ENCODE measurements at regions not wholly inside any gene's neighbourhood (a gene's known extent, or its start where the extent isn't known, plus 50 kb on each side); places are given as distances from the start of the nearest gene placed in this dataset.

GRCh38 chr5:110945874-110946436 is 125.6 kb upstream of the TSLP start:
- no peak overlapping the region for H2AFZ ChIP-seq (ENCODE audit: insufficient read depth, low read depth, low read length, poor library complexity, severe bottlenecking)
- no peaks in the 10 kb centered on the region for H3K79me2 ChIP-seq (ENCODE audit: insufficient read depth, low read length)
- no peak for DNase-seq
- no peaks in the 10 kb centered on the region for H3K36me3 ChIP-seq (replicated peaks in 1 of 2; ENCODE audit: control insufficient read depth in 1 of 2, insufficient read depth in 2 of 2, low read length in 2 of 2)
- H3K4me1 Mint-ChIP-seq = no peaks in the 10 kb centered on the region
- peaks cover 2 to 14% of the 10 kb centered on the region in 2 donors for H3K9me3 ChIP-seq (replicated peaks in 1 of 2; ENCODE audit: control insufficient read depth in 1 of 2, insufficient read depth in 1 of 2, low read length in 2 of 2)
- H3K9ac ChIP-seq (ENCODE audit: insufficient read depth, low read length, poor library complexity, severe bottlenecking) = no peak overlapping the region
- H3K27me3 Mint-ChIP-seq (ENCODE audit: low read depth in 3 of 3) = no peaks in the 10 kb centered on the region
- 100% methylated on average over 3 of the region's 3 CpGs for WGBS (ENCODE audit: insufficient coverage)
- H3K9me3 Mint-ChIP-seq = peaks cover 1 to 12% (median 5%) of the 10 kb centered on the region in 7 donors
- H3K36me3 Mint-ChIP-seq = no peaks in the 10 kb centered on the region
- intact Hi-C loops (cut with micrococcal nuclease) = no loop called here
- H3K27ac ChIP-seq (ENCODE audit: low read depth in 1 of 2, low read length in 2 of 2) = no peak overlapping the region
- H3K4me3 ChIP-seq (replicated peaks in 1 of 3; ENCODE audit: low read depth in 2 of 3, low read length in 3 of 3) = no peak overlapping the region
- H3K4me3 Mint-ChIP-seq = no peak overlapping the region
- H4K20me1 ChIP-seq (ENCODE audit: insufficient read depth, low read length) = no peaks in the 10 kb centered on the region
- H3K4me2 ChIP-seq (replicated peaks; ENCODE audit: extremely low read depth, low read length, poor library complexity, severe bottlenecking) = no peak overlapping the region
- H3K27me3 ChIP-seq (ENCODE audit: control insufficient read depth in 2 of 2, insufficient read depth in 2 of 2, low read length in 2 of 2) = no peaks in the 10 kb centered on the region
- H3K4me1 ChIP-seq (ENCODE audit: control insufficient read depth in 1 of 2, insufficient read depth in 2 of 2, low read length in 2 of 2) = no peaks in the 10 kb centered on the region
- no peak overlapping the region for H3K27ac Mint-ChIP-seq
- no peak for TF ChIP-seq CTCF (IDR thresholded peaks at IDR 0.05)

GRCh38 chr5:110951373-110951791 is 120.1 kb upstream of the TSLP start:
- H3K4me1 ChIP-seq (ENCODE audit: control insufficient read depth in 1 of 2, insufficient read depth in 2 of 2, low read length in 2 of 2) = no peaks in the 10 kb centered on the region
- no peaks in the 10 kb centered on the region for H3K36me3 ChIP-seq (replicated peaks in 1 of 2; ENCODE audit: control insufficient read depth in 1 of 2, insufficient read depth in 2 of 2, low read length in 2 of 2)
- H4K20me1 ChIP-seq (ENCODE audit: insufficient read depth, low read length) = no peaks in the 10 kb centered on the region
- H3K27ac Mint-ChIP-seq = no peak overlapping the region
- WGBS (ENCODE audit: insufficient coverage) = no CpG with 5 or more reads among the region's 2 CpGs
- H3K79me2 ChIP-seq (ENCODE audit: insufficient read depth, low read length) = no peaks in the 10 kb centered on the region
- no peak overlapping the region for H3K4me2 ChIP-seq (replicated peaks; ENCODE audit: extremely low read depth, low read length, poor library complexity, severe bottlenecking)
- no peak overlapping the region for H3K4me3 Mint-ChIP-seq
- no peak for TF ChIP-seq CTCF (IDR thresholded peaks at IDR 0.05)
- intact Hi-C loops (cut with micrococcal nuclease) = no loop called here
- H2AFZ ChIP-seq (ENCODE audit: insufficient read depth, low read depth, low read length, poor library complexity, severe bottlenecking) = no peak overlapping the region
- H3K27me3 Mint-ChIP-seq (ENCODE audit: low read depth in 3 of 3) = no peaks in the 10 kb centered on the region
- no peaks in the 10 kb centered on the region for H3K27me3 ChIP-seq (ENCODE audit: control insufficient read depth in 2 of 2, insufficient read depth in 2 of 2, low read length in 2 of 2)
- H3K36me3 Mint-ChIP-seq = no peaks in the 10 kb centered on the region
- H3K9me3 ChIP-seq (replicated peaks in 1 of 2; ENCODE audit: control insufficient read depth in 1 of 2, insufficient read depth in 1 of 2, low read length in 2 of 2) = peaks cover 11 to 20% of the 10 kb centered on the region in 2 donors
- H3K9ac ChIP-seq (ENCODE audit: insufficient read depth, low read length, poor library complexity, severe bottlenecking) = no peak overlapping the region
- no peak overlapping the region for H3K27ac ChIP-seq (ENCODE audit: low read depth in 1 of 2, low read length in 2 of 2)
- no peak overlapping the region for H3K4me3 ChIP-seq (replicated peaks in 1 of 3; ENCODE audit: low read depth in 2 of 3, low read length in 3 of 3)
- H3K4me1 Mint-ChIP-seq = no peaks in the 10 kb centered on the region
- H3K9me3 Mint-ChIP-seq = peaks cover 6 to 23% (median 13%) of the 10 kb centered on the region in 7 donors
- DNase-seq = no peak

Data from CD14-positive monocyte (primary cell).